GM12873 (cell line): ENCODE measurements at regions not wholly inside any gene's neighbourhood (a gene's known extent, or its start where the extent isn't known, plus 50 kb on each side); places are given as distances from the start of the nearest gene placed in this dataset.

Experiments
- TF ChIP-seq, protein P1 (sequence below): IDR thresholded peaks from 2 replicates; pipeline ENCODE4 v1.5.1; 2012; ENCODE audit warnings: low read depth, mild to moderate bottlenecking, moderate library complexity, low read length, control low read depth; ENCODE audit not compliant: insufficient read depth; ENCODE audit errors: missing control alignments

DNA sequence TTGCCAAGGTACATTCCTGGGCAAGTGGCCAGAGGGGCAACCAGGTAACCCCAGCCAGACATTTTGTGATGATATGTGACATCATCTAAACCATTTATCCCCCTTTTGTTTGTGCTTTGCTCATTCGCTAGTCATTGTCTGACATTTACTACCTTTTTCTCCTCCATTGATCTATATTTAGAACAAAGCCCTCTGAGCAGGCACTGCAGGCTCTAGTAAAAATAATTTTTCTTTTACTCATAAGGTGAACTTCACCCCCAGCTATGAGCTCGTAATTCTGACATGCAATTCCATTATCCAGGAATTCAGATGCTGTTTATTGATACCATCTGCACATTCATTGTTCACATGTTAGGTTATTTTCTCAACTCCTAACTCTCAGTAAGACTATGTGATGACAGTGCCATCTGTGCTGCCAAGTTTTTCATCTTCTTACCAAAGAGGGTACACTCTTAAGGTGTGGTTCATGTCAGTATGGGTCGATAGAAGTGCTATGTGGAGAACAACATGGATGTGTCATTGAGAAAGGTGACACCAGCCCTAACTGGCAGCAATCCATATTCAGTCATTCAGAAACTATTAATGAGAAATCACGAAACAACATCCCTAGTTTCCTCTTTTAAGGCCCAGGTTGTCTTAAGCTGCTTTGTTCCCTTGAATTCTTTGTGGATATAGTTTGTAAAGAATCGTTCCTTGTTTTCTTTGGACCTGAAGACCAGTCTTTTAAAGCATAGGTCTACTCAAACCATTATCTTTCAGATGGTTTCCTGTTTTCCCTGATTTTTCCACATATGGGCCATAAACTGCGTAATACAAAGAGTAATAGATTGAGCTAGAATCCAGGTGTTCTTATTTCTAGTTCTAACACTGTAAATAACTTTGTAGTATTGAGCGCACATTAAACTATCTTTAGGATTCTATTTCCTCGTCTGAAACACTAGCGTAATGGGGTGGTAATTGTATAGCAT is 978.1 kb upstream of the CDH2 start:
- TF ChIP-seq, protein P1, sequence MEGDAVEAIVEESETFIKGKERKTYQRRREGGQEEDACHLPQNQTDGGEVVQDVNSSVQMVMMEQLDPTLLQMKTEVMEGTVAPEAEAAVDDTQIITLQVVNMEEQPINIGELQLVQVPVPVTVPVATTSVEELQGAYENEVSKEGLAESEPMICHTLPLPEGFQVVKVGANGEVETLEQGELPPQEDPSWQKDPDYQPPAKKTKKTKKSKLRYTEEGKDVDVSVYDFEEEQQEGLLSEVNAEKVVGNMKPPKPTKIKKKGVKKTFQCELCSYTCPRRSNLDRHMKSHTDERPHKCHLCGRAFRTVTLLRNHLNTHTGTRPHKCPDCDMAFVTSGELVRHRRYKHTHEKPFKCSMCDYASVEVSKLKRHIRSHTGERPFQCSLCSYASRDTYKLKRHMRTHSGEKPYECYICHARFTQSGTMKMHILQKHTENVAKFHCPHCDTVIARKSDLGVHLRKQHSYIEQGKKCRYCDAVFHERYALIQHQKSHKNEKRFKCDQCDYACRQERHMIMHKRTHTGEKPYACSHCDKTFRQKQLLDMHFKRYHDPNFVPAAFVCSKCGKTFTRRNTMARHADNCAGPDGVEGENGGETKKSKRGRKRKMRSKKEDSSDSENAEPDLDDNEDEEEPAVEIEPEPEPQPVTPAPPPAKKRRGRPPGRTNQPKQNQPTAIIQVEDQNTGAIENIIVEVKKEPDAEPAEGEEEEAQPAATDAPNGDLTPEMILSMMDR: no peak

DNA sequence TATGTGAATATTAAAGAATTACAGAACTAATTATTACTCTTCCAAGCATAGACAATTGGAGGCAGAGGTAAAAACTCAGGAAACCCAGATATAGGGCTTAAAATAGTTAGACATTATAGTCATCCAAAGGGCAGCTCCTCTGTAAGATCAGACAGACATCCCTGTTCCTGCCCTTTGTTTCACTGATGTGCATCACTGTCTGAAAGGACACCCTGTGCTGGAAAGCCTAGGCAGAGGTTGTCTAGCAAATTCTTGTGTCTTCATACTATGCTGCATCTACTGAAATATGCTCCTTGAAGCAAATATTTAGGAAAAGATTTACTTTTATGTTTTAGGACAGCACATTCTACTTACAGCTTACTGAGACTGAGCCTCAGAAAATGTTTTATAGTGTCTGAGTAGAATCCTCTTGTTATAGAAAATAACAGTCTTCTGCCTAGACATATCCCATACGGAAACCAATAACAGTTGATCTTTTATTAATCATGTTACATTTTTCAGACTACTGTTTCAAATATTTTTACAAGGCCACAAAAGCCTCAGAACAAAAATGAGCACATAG is 977.3 kb upstream of the CDH2 start:
- TF ChIP-seq, protein P1: no peak

DNA sequence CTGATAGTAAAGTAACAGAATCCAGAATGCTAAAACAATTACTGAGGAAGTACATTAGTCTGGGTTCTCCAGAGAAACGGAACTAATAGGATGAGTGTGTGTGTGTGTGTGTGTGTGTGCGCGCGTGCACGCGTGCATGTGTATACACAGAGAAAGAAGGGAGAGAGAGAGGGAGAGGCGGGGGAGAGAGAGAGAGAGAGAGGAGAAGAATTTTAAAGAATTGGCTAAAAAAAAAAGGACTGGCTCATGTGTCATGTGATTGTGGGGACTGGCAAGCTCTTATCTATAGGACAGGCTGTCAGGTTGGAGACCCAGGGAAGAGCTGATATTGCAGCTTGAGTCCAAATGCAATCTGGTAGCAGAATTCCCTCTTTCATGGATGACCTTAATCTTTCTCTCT is 976.2 kb upstream of the CDH2 start:
- TF ChIP-seq, protein P1: no peak

DNA sequence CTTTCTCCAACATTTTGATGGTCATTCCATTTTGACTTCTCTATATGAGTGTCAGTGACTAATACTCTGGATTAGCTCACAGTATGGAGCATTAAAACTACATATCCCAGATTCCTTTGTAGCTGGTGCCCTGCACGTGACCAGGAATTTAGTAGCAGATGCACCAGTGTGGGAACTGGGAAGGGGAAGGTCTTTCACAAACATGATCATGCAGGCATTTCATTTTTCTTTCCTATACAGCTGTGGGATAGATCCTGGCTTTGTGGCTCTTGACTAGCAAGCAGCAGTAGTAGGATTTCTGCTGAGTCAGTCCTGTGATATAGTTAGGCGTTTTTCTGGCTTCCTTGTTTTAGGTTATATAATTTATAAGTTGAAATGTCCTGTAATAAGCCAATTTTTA is 971.0 kb upstream of the CDH2 start:
- TF ChIP-seq, protein P1: no peak

DNA sequence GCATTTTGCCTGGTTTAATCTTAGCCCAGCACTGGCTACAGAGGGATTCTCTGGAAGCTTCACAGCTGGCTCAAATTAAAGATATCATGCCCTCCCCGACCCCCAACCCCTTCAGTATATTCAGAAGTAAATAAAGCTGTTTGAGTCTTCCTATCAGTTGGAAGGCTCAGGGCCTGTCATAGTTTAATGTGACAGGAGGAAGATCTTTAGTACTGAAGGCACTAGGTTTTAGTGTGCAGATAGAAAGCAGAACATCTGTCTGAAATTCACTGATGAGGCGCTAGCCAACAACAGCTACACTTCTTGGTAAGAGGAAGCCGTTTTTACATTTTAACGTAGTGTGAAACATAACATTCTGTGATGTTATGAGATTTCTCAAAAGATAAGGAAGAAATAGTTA is 969.1 kb upstream of the CDH2 start:
- TF ChIP-seq, protein P1: no peak

DNA sequence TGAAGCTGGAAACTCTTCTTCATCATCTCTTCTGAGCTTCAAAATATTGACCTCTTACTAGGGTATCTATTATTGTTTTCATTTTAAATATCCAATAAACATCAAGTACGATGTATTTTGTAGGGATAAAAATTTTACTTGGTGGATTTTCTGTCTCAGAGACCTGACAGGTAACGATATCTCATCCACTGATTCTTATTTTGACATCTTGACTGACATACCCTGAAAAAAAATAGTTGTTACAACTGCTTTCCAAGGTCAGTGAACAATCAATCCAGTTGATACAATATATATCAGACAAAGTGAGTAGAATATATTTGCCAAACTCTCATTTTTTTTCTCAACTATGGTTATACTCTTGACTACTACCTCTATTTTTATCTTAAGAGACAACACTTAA is 963.7 kb upstream of the CDH2 start:
- TF ChIP-seq, protein P1: no peak

DNA sequence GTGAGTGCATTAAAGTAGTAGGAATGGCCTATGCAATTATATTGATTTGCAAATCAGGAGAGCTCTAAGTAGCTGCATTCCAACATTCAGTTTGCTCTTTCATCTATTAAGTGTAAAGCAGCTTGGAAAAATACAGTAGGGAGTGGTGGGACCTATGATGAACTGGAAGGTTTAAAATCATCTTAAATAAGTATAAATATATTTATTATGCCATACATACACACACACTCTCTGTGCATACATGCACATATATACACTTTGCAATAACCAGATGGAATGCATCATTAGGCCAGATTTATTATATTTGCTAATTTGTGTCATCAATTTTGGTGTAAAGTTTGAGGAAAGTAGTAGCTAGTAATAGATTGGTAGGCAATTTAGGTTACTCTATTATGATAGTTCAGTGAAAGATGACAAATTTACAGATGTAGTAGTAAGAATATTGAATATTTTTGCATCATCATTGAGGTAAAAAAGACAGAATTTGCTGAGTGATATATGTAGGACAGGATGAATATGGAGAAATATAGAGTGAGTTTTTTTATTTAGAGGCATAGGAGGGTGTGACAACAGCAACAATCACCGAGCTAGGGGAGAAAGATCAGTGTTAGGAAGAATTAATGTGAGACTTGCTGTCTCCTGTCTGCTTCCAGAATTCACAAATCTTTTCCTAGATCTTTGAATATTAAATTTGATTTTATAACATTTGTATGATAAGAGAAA is 961.0 kb upstream of the CDH2 start:
- TF ChIP-seq, protein P1: no peak
